ENCODE measurements at regions not wholly inside any gene's neighbourhood (a gene's known extent, or its start where the extent isn't known, plus 50 kb on each side); places are given as distances from the start of the nearest gene placed in this dataset.

DNA sequence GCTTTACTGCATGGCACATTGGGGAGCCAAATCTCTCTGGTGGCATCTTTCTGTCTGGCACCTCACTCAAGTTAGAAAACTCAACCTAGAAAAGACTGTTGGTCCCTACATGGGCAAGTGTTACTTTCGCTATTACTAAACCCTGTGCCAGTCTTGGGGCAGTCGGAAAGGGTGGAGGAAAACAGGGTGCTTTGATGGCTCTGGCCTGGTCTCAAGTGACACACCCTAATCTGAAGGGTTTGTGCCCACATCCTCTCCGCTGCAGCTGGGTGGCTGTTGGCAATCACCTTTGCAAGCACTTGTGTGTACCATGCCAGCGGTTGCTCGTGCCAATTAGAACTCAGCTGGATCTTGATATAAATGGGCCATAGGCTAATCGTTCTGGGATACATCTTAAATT, 159.8 kb upstream of the ITGB1 start:
- Histone ChIP-seq H4K8ac (replicated peaks; ENCODE audit: insufficient read length, low read depth, low read length) (no peak overlapping the region), H3T11ph (ENCODE audit: low read length) (no peak overlapping the region), H3K27ac (ENCODE audit: insufficient read length, low read depth, low read length) (no peak overlapping the region), H3K14ac (ENCODE audit: insufficient read depth, low read length) (no peak overlapping the region), H2BK15ac (ENCODE audit: low read depth, low read length) (no peak overlapping the region), H3K9me3 (ENCODE audit: control insufficient read depth, low read depth, low read length) (no peaks in the 10 kb centered on the region), H4K91ac (ENCODE audit: insufficient read length, low read depth, low read length) (no peak overlapping the region), H3K79me1 (ENCODE audit: insufficient read depth, low read depth, low read length, poor library complexity, severe bottlenecking) (no peaks in the 10 kb centered on the region), H3K4ac (ENCODE audit: low read depth, low read length) (no peak overlapping the region), H2BK5ac (ENCODE audit: insufficient read length, low read length) (no peak overlapping the region), H3K27me3 (ENCODE audit: insufficient read depth, low read length) (no peaks in the 10 kb centered on the region; the same call in 1 of the 2 replicates), H2BK12ac (ENCODE audit: insufficient read length, low read depth, low read length) (no peak overlapping the region), H3K79me2 (ENCODE audit: insufficient read depth, low read length) (no peaks in the 10 kb centered on the region), H2BK20ac (ENCODE audit: low read depth, low read length, poor library complexity, severe bottlenecking) (no peak overlapping the region), H4K20me1 (ENCODE audit: control insufficient read depth, insufficient read depth, insufficient read length) (no peaks in the 10 kb centered on the region), H3K56ac (ENCODE audit: insufficient read length, low read depth, low read length) (no peak overlapping the region), H4K5ac (ENCODE audit: insufficient read length, low read depth, low read length) (no peak overlapping the region), H3K9ac (ENCODE audit: extremely low read depth, insufficient read length, low read length) (no peak overlapping the region), H3K18ac (ENCODE audit: insufficient read length, low read depth, low read length) (no peak overlapping the region), H3K23ac (ENCODE audit: insufficient read length, low read depth, low read length) (no peak overlapping the region), H3K4me1 (ENCODE audit: insufficient read depth, low read length) (no peaks in the 10 kb centered on the region; the same call in 1 of the 2 replicates), H3K23me2 (ENCODE audit: insufficient read length, low read depth, low read length, poor library complexity, severe bottlenecking) (no peaks in the 10 kb centered on the region), H2AK5ac (ENCODE audit: insufficient read length, low read length) (no peak overlapping the region), H3K4me2 (ENCODE audit: insufficient read depth, insufficient read length, low read length) (no peak overlapping the region), H2AFZ (ENCODE audit: low read length) (no peak overlapping the region), H2BK120ac (ENCODE audit: low read depth, low read length, poor library complexity, severe bottlenecking) (no peak overlapping the region)
- H3K27me3 Mint-ChIP-seq (ENCODE audit: low read depth), result no peaks in the 10 kb centered on the region
- H3K4me3 Mint-ChIP-seq, result no peak overlapping the region
- peaks cover 12% of the 10 kb centered on the region in 2 experiments for H3K4me1 Mint-ChIP-seq
- no CpG with 5 or more reads among the region's 6 CpGs for WGBS (ENCODE audit: extremely low coverage, insufficient read length, low lambda C conversion rate)
- TF ChIP-seq, protein P1, sequence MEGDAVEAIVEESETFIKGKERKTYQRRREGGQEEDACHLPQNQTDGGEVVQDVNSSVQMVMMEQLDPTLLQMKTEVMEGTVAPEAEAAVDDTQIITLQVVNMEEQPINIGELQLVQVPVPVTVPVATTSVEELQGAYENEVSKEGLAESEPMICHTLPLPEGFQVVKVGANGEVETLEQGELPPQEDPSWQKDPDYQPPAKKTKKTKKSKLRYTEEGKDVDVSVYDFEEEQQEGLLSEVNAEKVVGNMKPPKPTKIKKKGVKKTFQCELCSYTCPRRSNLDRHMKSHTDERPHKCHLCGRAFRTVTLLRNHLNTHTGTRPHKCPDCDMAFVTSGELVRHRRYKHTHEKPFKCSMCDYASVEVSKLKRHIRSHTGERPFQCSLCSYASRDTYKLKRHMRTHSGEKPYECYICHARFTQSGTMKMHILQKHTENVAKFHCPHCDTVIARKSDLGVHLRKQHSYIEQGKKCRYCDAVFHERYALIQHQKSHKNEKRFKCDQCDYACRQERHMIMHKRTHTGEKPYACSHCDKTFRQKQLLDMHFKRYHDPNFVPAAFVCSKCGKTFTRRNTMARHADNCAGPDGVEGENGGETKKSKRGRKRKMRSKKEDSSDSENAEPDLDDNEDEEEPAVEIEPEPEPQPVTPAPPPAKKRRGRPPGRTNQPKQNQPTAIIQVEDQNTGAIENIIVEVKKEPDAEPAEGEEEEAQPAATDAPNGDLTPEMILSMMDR (conservative IDR thresholded peaks at IDR 0.05), result no peak
- no peaks in the 10 kb centered on the region for H3K36me3 Mint-ChIP-seq (ENCODE audit: insufficient read depth in 1 of 3, low read depth in 3 of 3)
- H3K9me3 Mint-ChIP-seq, result no peaks in the 10 kb centered on the region
- no peak for DNase-seq
- H3K27ac Mint-ChIP-seq, result peak overlapping the region in 1 of 3 experiments; percentile 83; a peak in 1 of 7 replicates

All from H9 (cell line).